Ishikawa (cell line): ENCODE measurements at regions not wholly inside any gene's neighbourhood (a gene's known extent, or its start where the extent isn't known, plus 50 kb on each side); places are given as distances from the start of the nearest gene placed in this dataset.

Experiments used
- CEBPB ChIP-seq: IDR thresholded peaks from 2 replicates; pipeline ENCODE4 v1.6.1; 2012
- CREB1 ChIP-seq: IDR thresholded peaks from 2 replicates; pipeline ENCODE4 v1.6.1; 2012; ENCODE audit warnings: low read depth
- EGR1 ChIP-seq: IDR thresholded peaks from 2 replicates; pipeline ENCODE4 v1.6.1; 2012
- EP300 ChIP-seq: IDR thresholded peaks from 2 replicates; pipeline ENCODE4 v1.6.1; 2012; ENCODE audit warnings: borderline replicate concordance
- FOXM1 ChIP-seq: IDR thresholded peaks from 2 replicates; pipeline ENCODE4 v1.6.1; 2012; ENCODE audit warnings: low read depth, borderline replicate concordance
- MAX ChIP-seq: IDR thresholded peaks from 2 replicates; pipeline ENCODE4 v1.6.1; 2012
- NFIC ChIP-seq: IDR thresholded peaks from 2 replicates; pipeline ENCODE4 v1.6.1; 2012
- RAD21 ChIP-seq: IDR thresholded peaks from 2 replicates; pipeline ENCODE4 v1.6.1; 2012; ENCODE audit warnings: low read depth
- TAF1 ChIP-seq: IDR thresholded peaks from 2 replicates; pipeline ENCODE4 v1.6.1; 2012; ENCODE audit warnings: low read depth, mild to moderate bottlenecking
- TCF12 ChIP-seq: IDR thresholded peaks from 2 replicates; pipeline ENCODE4 v1.6.1; 2012; ENCODE audit warnings: low read depth
- TEAD4 ChIP-seq: IDR thresholded peaks from 2 replicates; pipeline ENCODE4 v1.6.1; 2012
- USF1 ChIP-seq: IDR thresholded peaks from 2 replicates; pipeline ENCODE4 v1.6.1; 2012
- YY1 ChIP-seq: IDR thresholded peaks from 2 replicates; pipeline ENCODE4 v1.6.1; 2012; ENCODE audit warnings: low read depth
- ZBTB7A ChIP-seq: IDR thresholded peaks from 2 replicates; pipeline ENCODE4 v1.6.1; 2012; ENCODE audit warnings: low read depth
- TF ChIP-seq, protein P1 (sequence below): IDR thresholded peaks from 2 replicates; pipeline ENCODE4 v1.6.1; 2012; ENCODE audit warnings: low read depth, mild to moderate bottlenecking

- TF ChIP-seq FOXM1 (no peak), MAX (no peak), ZBTB7A (no peak), TAF1 (no peak), EP300 (no peak), TCF12 (no peak), NFIC (no peak), RAD21 (no peak), CREB1 (no peak), TEAD4 (no peak), USF1 (no peak), EGR1 (no peak), YY1 (no peak), CEBPB (no peak)
- TF ChIP-seq, protein P1, sequence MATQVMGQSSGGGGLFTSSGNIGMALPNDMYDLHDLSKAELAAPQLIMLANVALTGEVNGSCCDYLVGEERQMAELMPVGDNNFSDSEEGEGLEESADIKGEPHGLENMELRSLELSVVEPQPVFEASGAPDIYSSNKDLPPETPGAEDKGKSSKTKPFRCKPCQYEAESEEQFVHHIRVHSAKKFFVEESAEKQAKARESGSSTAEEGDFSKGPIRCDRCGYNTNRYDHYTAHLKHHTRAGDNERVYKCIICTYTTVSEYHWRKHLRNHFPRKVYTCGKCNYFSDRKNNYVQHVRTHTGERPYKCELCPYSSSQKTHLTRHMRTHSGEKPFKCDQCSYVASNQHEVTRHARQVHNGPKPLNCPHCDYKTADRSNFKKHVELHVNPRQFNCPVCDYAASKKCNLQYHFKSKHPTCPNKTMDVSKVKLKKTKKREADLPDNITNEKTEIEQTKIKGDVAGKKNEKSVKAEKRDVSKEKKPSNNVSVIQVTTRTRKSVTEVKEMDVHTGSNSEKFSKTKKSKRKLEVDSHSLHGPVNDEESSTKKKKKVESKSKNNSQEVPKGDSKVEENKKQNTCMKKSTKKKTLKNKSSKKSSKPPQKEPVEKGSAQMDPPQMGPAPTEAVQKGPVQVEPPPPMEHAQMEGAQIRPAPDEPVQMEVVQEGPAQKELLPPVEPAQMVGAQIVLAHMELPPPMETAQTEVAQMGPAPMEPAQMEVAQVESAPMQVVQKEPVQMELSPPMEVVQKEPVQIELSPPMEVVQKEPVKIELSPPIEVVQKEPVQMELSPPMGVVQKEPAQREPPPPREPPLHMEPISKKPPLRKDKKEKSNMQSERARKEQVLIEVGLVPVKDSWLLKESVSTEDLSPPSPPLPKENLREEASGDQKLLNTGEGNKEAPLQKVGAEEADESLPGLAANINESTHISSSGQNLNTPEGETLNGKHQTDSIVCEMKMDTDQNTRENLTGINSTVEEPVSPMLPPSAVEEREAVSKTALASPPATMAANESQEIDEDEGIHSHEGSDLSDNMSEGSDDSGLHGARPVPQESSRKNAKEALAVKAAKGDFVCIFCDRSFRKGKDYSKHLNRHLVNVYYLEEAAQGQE: no peak
These were observed 72.7 kb upstream of the DPH5 start for GRCh38 chr1:101098327-101098726.

DNA sequence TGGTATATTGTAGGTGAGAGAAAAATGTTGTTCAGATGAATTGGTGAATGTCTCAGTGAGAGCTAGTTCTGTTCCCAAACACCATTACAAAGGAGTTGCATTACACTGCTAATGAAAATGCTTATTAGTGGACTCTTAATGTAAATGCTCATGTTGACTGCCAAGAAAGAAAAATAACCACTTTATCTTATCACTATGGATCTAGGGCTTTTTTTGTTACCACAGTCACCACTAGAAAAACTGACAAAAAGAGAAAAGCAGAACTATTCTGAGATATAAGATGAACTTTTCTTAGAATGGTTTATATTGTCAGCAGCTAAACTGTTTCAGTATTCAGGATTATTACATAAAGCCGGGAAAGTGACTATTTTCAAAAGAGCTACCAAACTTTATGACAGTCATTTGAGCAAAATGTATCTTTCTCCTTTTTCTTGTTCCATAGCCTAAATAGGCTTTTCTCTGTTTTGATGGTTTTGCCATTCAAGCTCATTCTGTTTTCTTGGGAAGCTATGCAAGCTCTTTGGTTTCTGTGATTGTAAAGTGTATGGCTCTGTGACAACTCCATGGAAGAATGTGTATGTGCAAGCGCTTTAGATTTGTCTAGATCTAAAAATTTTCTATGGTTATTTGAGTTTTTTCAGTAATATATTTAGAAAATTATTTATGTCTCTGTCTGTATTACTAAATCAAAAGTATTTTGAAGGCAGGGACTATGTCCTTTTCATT, 64.2 kb upstream of the DPH5 start:
- no peak for TF ChIP-seq ZBTB7A
- no peak for TF ChIP-seq YY1
- no peak for TF ChIP-seq TEAD4

DNA sequence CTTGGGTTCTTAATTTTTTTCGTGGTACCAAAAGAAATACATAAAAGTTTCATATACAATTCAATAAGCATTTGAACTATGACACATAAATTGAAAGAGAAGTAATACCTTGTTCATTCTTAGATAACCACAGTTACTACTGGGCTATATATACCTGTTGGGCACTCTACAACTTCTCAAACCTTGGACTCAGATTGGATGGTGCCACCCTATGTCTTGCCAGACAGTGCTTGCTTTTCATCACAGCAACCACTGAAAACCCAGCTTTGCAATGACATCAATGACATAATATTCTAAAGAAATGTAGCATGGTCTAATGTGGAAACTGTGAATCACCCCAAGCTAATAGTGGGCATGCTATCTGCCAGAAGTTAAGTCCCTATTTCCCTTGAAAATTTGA, 62.8 kb upstream of the DPH5 start:
- TF ChIP-seq RAD21: no peak
- TF ChIP-seq MAX: no peak
- no peak for TF ChIP-seq CREB1
- no peak for TF ChIP-seq EP300
- no peak for TF ChIP-seq NFIC
- no peak for TF ChIP-seq CEBPB
- TF ChIP-seq TEAD4: no peak
- TF ChIP-seq EGR1: no peak
- TF ChIP-seq, protein P1: no peak
- no peak for TF ChIP-seq TAF1
- no peak for TF ChIP-seq FOXM1
- no peak for TF ChIP-seq TCF12
- TF ChIP-seq YY1: no peak

DNA sequence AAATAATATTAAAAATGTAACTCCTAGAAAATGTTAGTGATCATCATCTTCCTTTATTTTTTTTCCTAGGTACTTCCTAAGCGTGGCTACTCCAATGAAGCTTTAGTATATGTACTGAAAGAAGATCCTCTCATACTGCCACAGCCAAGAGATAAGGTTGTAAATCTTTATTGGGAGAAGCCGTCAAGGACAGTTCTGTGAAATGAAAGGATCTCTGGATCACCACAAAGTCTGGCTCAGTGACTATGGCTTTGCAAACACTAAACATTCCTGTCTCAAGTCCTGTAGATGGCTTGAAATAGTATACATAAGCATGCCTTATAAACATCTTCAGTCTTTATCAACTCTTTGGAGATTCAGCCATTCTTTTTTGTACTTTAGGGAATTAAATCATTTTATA, 61.2 kb upstream of the DPH5 start:
- TF ChIP-seq MAX (no peak), EP300 (no peak), TEAD4 (no peak), TCF12 (no peak), NFIC (no peak), CREB1 (no peak), USF1 (no peak)

GRCh38 chr1:101081496-101082488, 56.2 kb upstream of the DPH5 start:
- TF ChIP-seq, protein P1: no peak
- TF ChIP-seq TAF1 (no peak), RAD21 (no peak), TCF12 (no peak), MAX (no peak), CREB1 (no peak), TEAD4 (no peak), ZBTB7A (no peak), EP300 (no peak)
